Liver (tissue), 8 donors: ENCODE measurements at regions not wholly inside any gene's neighbourhood (a gene's known extent, or its start where the extent isn't known, plus 50 kb on each side); places are given as distances from the start of the nearest gene placed in this dataset.

Source experiments
- DNase-seq: peaks from one replicate; pipeline ENCODE4 v3.0.0-alpha.2; 2017; ENCODE audit warnings: low spot score
- H3K27ac ChIP-seq, 2 donors: one replicate each; pipeline ENCODE4 v1.7.0; 2013; ENCODE audit warnings: inconsistent platforms in 2 of 2, low read length in 2 of 2, control low read depth in 1 of 2, low read depth in 1 of 2, mild to moderate bottlenecking in 1 of 2
- H3K27me3 ChIP-seq, 4 donors: one replicate each; pipeline versions ENCODE4 v1.6.1 to v1.7.0; 2013; ENCODE audit warnings: low read length in 3 of 4, inconsistent platforms in 1 of 4, mild to moderate bottlenecking in 1 of 4, moderate library complexity in 1 of 4; ENCODE audit not compliant: control insufficient read depth in 4 of 4, insufficient read depth in 4 of 4
- H3K36me3 ChIP-seq, 4 donors: one replicate each; pipeline versions ENCODE4 v1.6.1 to v1.7.0; 2013; ENCODE audit warnings: low read length in 3 of 4, mild to moderate bottlenecking in 3 of 4, low read depth in 1 of 4, moderate library complexity in 1 of 4; ENCODE audit not compliant: control insufficient read depth in 4 of 4, insufficient read depth in 3 of 4
- H3K4me1 ChIP-seq, 4 donors: one replicate each; pipeline versions ENCODE4 v1.6.1 to v1.7.0; 2013; ENCODE audit warnings: low read length in 3 of 4, mild to moderate bottlenecking in 3 of 4, moderate library complexity in 1 of 4; ENCODE audit not compliant: control insufficient read depth in 4 of 4, insufficient read depth in 4 of 4
- H3K4me3 ChIP-seq, 3 donors: one replicate each; pipeline versions ENCODE4 v1.6.1 to v1.7.0; 2013; ENCODE audit warnings: low read length in 3 of 3, control low read depth in 1 of 3, low read depth in 1 of 3, mild to moderate bottlenecking in 1 of 3
- H3K9ac ChIP-seq, 2 donors: one replicate each; pipeline ENCODE4 v1.7.0; 2013; ENCODE audit warnings: low read length in 2 of 2, mild to moderate bottlenecking in 2 of 2, moderate library complexity in 2 of 2, control low read depth in 1 of 2, low read depth in 1 of 2
- H3K9me3 ChIP-seq, 4 donors: one replicate each; pipeline versions ENCODE4 v1.6.1 to v1.7.0; 2013; ENCODE audit warnings: low read length in 3 of 4; ENCODE audit not compliant: control insufficient read depth in 4 of 4
- ATF3 ChIP-seq: IDR thresholded peaks from 2 replicates; pipeline ENCODE4 v1.6.1; 2016; ENCODE audit warnings: antibody characterized with exemption
- CTCF ChIP-seq: fragments of 150-350 bp; IDR thresholded peaks from 2 replicates; pipeline ENCODE4 v1.5.1; 2017; ENCODE audit warnings: improper control_type of control experiment, low read depth, low read length; ENCODE audit not compliant: missing input control
- EGR1 ChIP-seq, 2 donors: IDR thresholded peaks; 2 replicates each; pipeline ENCODE4 v1.6.1; 2016 to 2018; ENCODE audit warnings: antibody characterized with exemption in 2 of 2, low read depth in 2 of 2
- FOXA1 ChIP-seq: IDR thresholded peaks from 2 replicates; pipeline ENCODE4 v1.6.1; 2016; ENCODE audit warnings: antibody characterized with exemption
- FOXA2 ChIP-seq: IDR thresholded peaks from 2 replicates; pipeline ENCODE4 v1.6.1; 2016; ENCODE audit warnings: antibody characterized with exemption
- GABPA ChIP-seq, 2 donors: IDR thresholded peaks in 1 of 2; conservative IDR thresholded peaks in 1 of 2; 2 replicates each; pipeline ENCODE4 v1.6.1; 2016; ENCODE audit warnings: antibody characterized with exemption in 2 of 2, mild to moderate bottlenecking in 1 of 2, moderate library complexity in 1 of 2
- HNF4A ChIP-seq, 2 donors: conservative IDR thresholded peaks; 2 replicates each; pipeline ENCODE4 v1.6.1; 2016; ENCODE audit warnings: antibody characterized with exemption in 2 of 2, mild to moderate bottlenecking in 2 of 2
- HNF4G ChIP-seq: IDR thresholded peaks from 2 replicates; pipeline ENCODE4 v1.6.1; 2016; ENCODE audit warnings: antibody characterized with exemption
- JUND ChIP-seq, 2 donors: IDR thresholded peaks; 2 replicates each; pipeline ENCODE4 v1.6.1; 2016; ENCODE audit warnings: antibody characterized with exemption in 2 of 2
- NR2F2 ChIP-seq: IDR thresholded peaks from 2 replicates; pipeline ENCODE4 v1.6.1; 2016; ENCODE audit warnings: antibody characterized with exemption
- RAD21 ChIP-seq, 2 donors: IDR thresholded peaks; 2 replicates each; pipeline ENCODE4 v1.6.1; 2016; ENCODE audit warnings: antibody characterized with exemption in 2 of 2, mild to moderate bottlenecking in 2 of 2
- RXRA ChIP-seq, 2 donors: IDR thresholded peaks; 2 replicates each; pipeline ENCODE4 v1.6.1; 2017 to 2018; ENCODE audit warnings: antibody characterized with exemption in 2 of 2, mild to moderate bottlenecking in 1 of 2
- SP1 ChIP-seq: IDR thresholded peaks from 2 replicates; pipeline ENCODE4 v1.6.1; 2018; ENCODE audit warnings: antibody characterized with exemption, mild to moderate bottlenecking
- TAF1 ChIP-seq: conservative IDR thresholded peaks from 2 replicates; pipeline ENCODE4 v1.6.1; 2016; ENCODE audit warnings: antibody characterized with exemption, mild to moderate bottlenecking
- YY1 ChIP-seq: IDR thresholded peaks from 2 replicates; pipeline ENCODE4 v1.6.1; 2016; ENCODE audit warnings: antibody characterized with exemption, mild to moderate bottlenecking
- WGBS: extraction: QIAGEN DNeasy Blood & Tissue Kit; methylation state at CpG from one replicate; pipeline ENCODE4 v1.1.7; 2013; 5-methylcytosine and 5-hydroxymethylcytosine counted together
- TF ChIP-seq, protein P1 (sequence below): IDR thresholded peaks from 2 replicates; pipeline ENCODE4 v1.6.1; 2016; ENCODE audit warnings: antibody characterized with exemption
- TF ChIP-seq, protein P2 (sequence below): IDR thresholded peaks from 2 replicates; pipeline ENCODE4 v1.6.1; 2016; ENCODE audit warnings: antibody characterized with exemption, mild to moderate bottlenecking
- donor health status: healthy.
- donor health status: healthy.
- donor health status: healthy.
- donor health status: healthy.
- donor health status: healthy.

DNA sequence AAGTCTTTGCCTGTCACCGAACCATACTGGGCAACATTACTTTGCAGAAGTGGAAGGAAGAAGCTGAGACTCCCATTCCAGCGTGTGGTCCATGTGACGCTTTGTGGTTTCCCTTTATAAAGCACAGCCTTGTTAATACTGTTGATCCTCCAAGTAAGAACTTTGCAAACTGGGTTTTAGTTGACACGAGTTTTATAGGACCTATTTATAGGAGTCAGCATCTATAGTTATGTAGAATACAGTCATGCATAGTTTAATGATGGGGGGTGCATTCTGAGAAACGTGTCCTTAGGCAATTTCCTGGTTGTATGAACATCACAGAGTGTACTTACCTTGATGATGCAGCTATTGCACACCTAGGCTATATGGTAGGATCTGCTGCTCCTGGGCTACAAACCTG lies 1879.4 kb upstream of the TENM3 start (continued):
- TF ChIP-seq CTCF (no peak), FOXA1 (no peak)

GRCh38 chr4:180372691-180373090 lies 1870.5 kb upstream of the TENM3 start:
- Histone ChIP-seq H3K9me3 (no peaks in the 10 kb centered on the region), H3K27me3 (no peaks in the 10 kb centered on the region), H3K27ac (no peak overlapping the region), H3K9ac (no peak overlapping the region), H3K4me1 (no peaks in the 10 kb centered on the region), H3K36me3 (no peaks in the 10 kb centered on the region), H3K4me3 (no peak overlapping the region)
- no peak for TF ChIP-seq NR2F2
- TF ChIP-seq FOXA2: no peak
- TF ChIP-seq FOXA1: no peak
- TF ChIP-seq CTCF: no peak
- TF ChIP-seq RXRA (IDR thresholded peaks at IDR 0.05): no peak
- TF ChIP-seq HNF4G: no peak
- no peak for TF ChIP-seq ATF3
- no peak for TF ChIP-seq JUND (IDR thresholded peaks at IDR 0.05)
- TF ChIP-seq GABPA (IDR thresholded peaks at IDR 0.05 in 1 of 2, conservative IDR thresholded peaks at IDR 0.05 in 1 of 2): no peak
- TF ChIP-seq, protein P1, sequence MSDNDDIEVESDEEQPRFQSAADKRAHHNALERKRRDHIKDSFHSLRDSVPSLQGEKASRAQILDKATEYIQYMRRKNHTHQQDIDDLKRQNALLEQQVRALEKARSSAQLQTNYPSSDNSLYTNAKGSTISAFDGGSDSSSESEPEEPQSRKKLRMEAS: no peak
- TF ChIP-seq, protein P2, sequence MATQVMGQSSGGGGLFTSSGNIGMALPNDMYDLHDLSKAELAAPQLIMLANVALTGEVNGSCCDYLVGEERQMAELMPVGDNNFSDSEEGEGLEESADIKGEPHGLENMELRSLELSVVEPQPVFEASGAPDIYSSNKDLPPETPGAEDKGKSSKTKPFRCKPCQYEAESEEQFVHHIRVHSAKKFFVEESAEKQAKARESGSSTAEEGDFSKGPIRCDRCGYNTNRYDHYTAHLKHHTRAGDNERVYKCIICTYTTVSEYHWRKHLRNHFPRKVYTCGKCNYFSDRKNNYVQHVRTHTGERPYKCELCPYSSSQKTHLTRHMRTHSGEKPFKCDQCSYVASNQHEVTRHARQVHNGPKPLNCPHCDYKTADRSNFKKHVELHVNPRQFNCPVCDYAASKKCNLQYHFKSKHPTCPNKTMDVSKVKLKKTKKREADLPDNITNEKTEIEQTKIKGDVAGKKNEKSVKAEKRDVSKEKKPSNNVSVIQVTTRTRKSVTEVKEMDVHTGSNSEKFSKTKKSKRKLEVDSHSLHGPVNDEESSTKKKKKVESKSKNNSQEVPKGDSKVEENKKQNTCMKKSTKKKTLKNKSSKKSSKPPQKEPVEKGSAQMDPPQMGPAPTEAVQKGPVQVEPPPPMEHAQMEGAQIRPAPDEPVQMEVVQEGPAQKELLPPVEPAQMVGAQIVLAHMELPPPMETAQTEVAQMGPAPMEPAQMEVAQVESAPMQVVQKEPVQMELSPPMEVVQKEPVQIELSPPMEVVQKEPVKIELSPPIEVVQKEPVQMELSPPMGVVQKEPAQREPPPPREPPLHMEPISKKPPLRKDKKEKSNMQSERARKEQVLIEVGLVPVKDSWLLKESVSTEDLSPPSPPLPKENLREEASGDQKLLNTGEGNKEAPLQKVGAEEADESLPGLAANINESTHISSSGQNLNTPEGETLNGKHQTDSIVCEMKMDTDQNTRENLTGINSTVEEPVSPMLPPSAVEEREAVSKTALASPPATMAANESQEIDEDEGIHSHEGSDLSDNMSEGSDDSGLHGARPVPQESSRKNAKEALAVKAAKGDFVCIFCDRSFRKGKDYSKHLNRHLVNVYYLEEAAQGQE: no peak
- DNase-seq: no peak

DNA sequence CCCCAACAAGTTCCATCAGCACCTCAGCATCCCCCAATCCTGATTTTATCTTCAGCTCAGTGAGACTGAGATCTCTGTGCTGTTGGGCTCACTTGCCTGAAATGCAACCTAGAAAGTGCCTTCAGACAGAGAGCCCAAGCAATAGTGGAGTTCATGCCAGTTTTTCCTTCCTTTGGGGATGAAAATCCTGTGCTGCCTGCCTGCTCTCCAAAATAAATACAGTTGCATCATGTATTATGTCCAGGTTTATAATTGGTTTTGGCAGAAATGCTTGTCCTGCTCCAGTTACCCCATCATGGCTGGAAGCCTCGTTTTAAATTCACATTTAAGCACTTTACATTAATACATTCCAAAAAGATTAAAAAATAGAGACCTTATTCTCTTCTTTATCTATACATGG lies 1865.5 kb upstream of the TENM3 start:
- Histone ChIP-seq H3K9me3 (no peaks in the 10 kb centered on the region), H3K36me3 (no peaks in the 10 kb centered on the region), H3K9ac (no peak overlapping the region), H3K4me3 (no peak overlapping the region), H3K27me3 (no peaks in the 10 kb centered on the region), H3K27ac (no peak overlapping the region), H3K4me1 (no peaks in the 10 kb centered on the region)
- no peak for DNase-seq
- TF ChIP-seq GABPA (IDR thresholded peaks at IDR 0.05 in 1 of 2, conservative IDR thresholded peaks at IDR 0.05 in 1 of 2) (no peak), HNF4A (conservative IDR thresholded peaks at IDR 0.05) (no peak), SP1 (no peak), JUND (IDR thresholded peaks at IDR 0.05) (no peak), EGR1 (IDR thresholded peaks at IDR 0.05; ENCODE audit: low read depth in 2 of 2) (no peak), RAD21 (IDR thresholded peaks at IDR 0.05) (no peak), CTCF (no peak), FOXA2 (no peak), RXRA (IDR thresholded peaks at IDR 0.05) (no peak), FOXA1 (no peak), YY1 (no peak), TAF1 (no peak)
- WGBS: 27% methylated on average over 1 of the region's 1 CpG
